NCI-H510A (cell line): ENCODE measurements at regions not wholly inside any gene's neighbourhood (a gene's known extent, or its start where the extent isn't known, plus 50 kb on each side); places are given as distances from the start of the nearest gene placed in this dataset.
"Not testable (repeated sequence)": the region's sequence is repeated elsewhere in the genome, so short reads cannot be mapped to it uniquely, and the experiment has no call there.

Experiments
- DNase-seq: peaks from one replicate; lab custom pipeline; 2025; lab: John Stamatoyannopoulos, UW

DNA sequence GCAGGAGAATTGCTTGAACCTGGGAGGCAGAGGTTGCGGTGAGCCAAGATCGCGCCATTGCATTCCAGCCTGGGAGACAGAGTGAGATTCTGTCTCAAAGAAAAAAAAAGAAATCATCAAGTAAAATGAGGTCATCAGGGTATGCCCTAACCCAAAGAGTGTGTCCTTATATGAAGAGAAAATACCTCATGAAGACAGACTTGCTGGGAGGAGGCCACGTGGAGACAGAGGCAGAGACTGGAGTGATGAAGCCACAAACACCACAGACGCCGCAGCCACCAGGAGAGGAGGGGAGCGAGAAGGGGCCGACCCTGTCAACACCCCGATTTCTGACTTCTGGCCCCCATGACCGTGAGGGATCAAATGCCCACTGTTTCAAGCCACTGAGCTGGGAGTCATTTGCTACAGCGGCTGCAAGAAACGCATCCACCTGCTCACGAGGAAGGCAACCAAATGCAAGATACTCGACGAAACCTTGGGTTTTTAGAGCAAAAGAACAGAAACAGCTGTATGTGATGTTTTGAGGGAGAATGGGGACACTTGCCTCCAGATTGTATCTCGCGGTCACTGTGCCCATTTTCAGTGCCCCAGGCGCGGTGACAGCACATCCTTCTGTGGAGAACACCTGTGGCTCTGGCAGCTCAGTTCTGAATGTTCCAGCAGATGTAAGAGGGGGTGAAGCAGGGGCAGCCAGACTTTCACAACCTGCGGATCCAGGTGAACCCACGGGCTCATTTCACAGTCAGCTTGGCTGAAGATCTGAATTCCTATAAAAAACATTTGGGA is 1317.2 kb downstream of the TBC1D22A start:
- no peak for DNase-seq

GRCh38 chr22:48078825-48079224 is 1316.4 kb downstream of the TBC1D22A start:
- no peak for DNase-seq

DNA sequence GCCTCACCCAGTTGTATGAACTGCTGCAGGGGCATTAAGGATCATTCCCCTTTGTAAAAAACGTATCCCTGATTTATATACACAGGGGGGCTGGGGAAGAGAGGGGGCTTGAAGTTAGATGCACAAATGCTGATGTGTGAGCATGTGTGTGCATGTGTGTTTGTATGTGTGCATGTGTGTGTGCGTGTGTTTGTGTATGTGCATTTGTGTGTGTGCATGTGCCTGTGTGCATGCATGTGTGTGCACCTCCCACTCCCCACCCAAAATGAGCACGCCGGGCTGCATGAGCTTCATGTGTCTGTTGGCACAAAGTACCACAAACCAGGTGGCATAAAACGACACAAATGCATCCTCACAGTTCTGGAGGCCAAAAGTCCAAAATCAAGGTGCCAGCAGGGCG is 1315.2 kb downstream of the TBC1D22A start:
- no peak for DNase-seq

GRCh38 chr22:48076008-48076407 is 1313.6 kb downstream of the TBC1D22A start:
- DNase-seq, result no peak

DNA sequence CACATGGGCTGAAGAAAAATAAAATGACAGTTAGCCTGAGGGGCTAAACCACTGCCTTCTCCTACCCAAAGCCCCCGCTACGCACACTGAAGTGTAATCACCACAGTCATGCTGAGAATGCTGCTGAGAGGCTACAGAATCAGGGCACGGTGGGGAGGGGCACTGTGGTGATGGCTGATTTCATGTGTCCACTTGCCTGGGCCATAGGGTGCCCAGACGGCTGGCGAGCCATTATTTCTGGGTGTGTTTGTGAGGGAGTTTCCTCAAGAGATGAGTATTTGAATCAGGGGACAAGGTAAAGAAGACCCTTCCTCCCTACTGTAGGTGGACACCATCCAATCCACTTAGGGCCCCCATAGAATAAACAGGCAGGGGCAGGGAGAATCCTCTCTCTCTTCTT is 1313.2 kb downstream of the TBC1D22A start:
- DNase-seq, result no peak

- DNase-seq, result no peak
Observed at GRCh38 chr22:48072777-48073176, 1310.3 kb downstream of the TBC1D22A start.

- DNase-seq, result no peak
Observed at GRCh38 chr22:48071828-48072227, 1309.4 kb downstream of the TBC1D22A start.

DNA sequence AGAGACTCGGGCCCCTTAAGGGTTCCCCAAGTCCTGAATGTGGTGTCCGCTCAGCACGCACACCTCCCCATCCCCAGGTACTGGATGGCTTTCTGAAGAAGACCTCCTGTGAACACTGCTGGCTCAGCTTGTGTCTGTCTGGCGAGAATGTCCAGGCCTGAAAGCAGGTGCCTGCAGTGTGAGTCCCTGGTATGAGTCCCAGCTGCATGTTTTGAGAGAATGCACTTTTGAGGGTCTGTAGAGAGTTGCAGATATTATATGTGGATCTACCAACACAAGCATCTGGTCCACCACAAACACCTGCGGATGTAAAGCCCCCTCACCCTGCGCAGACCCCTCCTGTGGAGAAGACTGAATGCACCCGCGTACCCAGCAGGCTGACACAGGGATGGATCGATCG is 1308.9 kb downstream of the TBC1D22A start:
- no peak for DNase-seq

DNA sequence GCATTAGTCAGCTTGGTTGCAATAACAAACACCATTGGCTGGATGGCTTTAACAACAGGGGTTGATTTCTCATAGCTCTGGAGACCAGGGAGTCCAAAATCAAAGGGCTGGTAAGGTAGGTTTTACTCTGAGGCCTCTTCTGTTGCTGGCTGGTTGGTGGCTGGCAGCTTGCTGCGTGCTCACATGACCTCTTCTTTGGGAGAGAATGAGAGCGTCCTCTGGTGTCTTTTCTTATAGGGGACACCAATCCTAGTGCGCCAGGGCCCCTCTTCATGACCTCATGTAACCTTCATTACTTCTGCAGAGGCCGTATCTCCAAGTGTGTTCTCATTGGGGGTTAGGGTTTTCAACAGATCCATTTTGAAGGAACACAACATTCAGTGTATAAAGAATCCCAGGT is 1308.3 kb downstream of the TBC1D22A start:
- no peak for DNase-seq

- no peak for DNase-seq
Observed at GRCh38 chr22:48070083-48070482, 1307.6 kb downstream of the TBC1D22A start.

DNA sequence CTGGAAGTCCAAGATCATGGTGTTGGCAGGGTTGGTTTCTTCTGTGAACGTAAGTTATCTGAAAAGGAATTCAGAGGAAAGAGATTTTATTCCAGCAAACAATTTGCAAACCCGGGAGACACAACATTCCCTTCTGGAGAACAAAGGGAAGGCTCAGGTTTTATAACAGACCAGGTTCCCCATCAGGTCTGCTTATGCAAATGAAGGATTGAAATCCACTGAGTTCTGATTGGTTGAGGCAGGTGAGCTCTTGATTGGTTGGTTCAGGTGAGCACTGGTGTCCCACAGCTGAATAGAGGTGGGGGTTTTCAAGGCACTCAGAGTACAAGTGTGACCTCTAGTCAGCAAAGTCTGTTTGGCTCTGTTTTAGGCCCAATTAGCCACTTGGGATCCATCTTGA is 1306.8 kb downstream of the TBC1D22A start:
- no peak for DNase-seq

DNA sequence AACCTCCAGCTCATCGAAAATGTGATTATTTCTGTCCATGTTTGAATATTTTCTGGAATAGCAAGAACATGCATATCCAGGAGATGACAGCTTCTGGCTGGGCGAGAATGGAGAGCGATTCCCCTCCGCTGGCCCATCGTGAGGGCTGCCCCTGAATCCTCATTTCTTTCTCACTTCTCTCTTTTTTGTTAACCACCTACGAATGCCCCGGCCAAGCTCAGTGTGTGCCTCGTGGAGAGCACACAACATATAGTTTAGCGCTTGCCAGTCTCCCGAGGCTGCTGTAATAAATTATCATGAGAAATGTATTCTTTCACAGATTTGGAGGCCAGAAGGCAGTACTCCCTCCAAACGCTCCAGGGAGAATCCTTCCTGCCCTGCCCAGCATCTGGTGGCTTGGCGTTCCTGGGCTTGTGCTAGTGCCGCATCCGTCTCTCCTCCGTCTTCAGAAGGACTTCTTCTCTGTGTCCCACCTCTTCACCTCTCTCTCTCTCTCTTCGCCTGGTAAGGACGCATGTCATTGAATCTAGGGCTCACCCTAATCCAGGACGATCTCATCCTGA is 1306.0 kb downstream of the TBC1D22A start:
- no peak for DNase-seq

GRCh38 chr22:48065892-48066291 is 1303.4 kb downstream of the TBC1D22A start:
- DNase-seq, result no peak

DNA sequence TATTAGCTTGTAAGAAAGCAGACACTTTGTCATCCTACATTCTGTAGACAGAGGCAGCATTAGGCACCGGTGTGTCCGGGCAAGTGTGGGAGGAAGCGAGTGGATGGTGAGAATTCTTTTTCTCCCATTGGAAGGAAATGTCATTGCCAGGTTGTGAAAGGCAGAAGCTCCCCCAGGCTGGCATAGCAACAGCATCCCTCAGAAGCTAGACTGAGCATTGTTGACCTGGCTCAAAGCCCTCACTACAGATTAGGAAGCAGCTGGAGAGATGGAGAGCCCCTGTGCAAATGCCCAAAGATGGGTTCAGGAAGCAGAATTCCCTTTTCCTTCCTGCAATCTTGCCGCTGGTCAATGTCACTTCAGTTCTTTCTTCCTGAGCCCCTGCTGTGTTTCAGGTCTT is 1299.3 kb downstream of the TBC1D22A start:
- no peak for DNase-seq

- no peak for DNase-seq
Observed at GRCh38 chr22:48060266-48060665, 1297.8 kb downstream of the TBC1D22A start.

DNA sequence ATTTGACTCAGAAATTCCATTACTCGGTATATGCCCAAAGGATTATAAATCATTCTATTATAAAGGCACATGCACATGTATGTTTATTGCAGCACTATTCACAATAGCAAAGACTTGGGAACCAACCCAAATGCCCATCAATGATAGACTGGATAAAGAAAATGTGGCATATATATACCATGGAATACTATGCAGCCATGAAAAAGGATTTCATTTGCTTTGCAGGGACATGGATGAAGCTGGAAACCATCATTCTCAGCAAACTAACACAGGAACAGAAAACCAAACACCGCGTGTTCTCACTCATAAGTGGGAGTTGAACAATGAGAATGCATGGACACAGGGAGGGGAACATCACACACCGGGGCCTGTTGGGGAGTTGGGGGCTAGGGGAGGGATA is 1297.1 kb downstream of the TBC1D22A start:
- not testable (repeated sequence) for DNase-seq

GRCh38 chr22:48057116-48057835 is 1294.8 kb downstream of the TBC1D22A start:
- no peak for DNase-seq

- no peak for DNase-seq
Observed at GRCh38 chr22:48055827-48056226, 1293.4 kb downstream of the TBC1D22A start.

DNA sequence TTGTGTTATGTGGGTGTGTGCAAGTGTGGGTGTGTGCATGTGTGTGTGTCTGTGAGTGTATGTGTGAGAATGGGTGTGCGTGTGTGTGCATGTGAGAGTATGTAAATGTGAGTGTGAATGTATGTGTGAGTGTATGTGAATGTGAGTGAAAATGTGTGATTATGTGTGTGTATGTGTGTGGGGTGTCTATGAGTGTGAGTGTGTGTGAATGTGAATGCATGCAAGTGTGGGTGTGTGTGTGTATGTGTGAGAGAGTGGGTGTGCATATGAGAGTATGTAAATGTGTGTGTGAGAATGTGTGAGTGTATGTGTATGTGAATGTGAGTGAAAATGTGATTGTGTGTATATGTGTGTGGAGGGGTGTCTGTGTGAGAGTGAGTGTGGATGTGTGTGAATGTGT is 1292.7 kb downstream of the TBC1D22A start:
- DNase-seq, result no peak

DNA sequence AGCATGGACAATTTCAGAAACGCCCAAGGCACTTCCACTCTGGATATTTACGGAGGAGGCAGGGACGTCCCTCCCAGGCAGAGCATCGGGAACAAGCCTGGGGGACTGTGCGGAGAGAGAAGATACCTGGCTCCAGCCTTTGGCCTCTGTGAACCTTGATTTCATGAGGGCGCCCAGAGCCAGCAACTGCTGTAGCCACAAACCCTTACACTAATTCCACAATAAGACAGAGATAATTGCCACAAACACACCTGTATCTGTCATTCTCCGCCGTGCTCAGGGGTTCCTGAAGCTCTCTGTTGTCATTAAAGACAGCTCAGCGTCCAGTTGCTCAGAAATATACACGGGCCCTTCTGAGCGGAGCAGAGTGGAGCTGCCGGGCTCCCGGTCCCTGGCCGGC is 1292.1 kb downstream of the TBC1D22A start:
- no peak for DNase-seq

GRCh38 chr22:48053973-48054372 is 1291.5 kb downstream of the TBC1D22A start:
- DNase-seq, result no peak

GRCh38 chr22:48053486-48053885 is 1291.0 kb downstream of the TBC1D22A start:
- no peak for DNase-seq

- no peak for DNase-seq
Observed at GRCh38 chr22:48052621-48052890, 1290.1 kb downstream of the TBC1D22A start.
